GM19328 (cell line): ENCODE measurements at regions not wholly inside any gene's neighbourhood (a gene's known extent, or its start where the extent isn't known, plus 50 kb on each side); places are given as distances from the start of the nearest gene placed in this dataset.
A peak's percentile ranks its signal among the peaks of the same experiment; 100 is the strongest.

ENCODE experiments used
- ATAC-seq: cut with Tn5 transposase; IDR thresholded peaks from one replicate; pipeline ENCODE4 v1.9.1; 2021; ENCODE audit warnings: mild to moderate bottlenecking, moderate library complexity; ENCODE audit not compliant: unreplicated experiment

- ATAC-seq, result peak; percentile 79
These were observed 126.8 kb upstream of the RAG2 start for GRCh38 chr11:36724742-36725385.

GRCh38 chr11:36722421-36722820, 124.4 kb upstream of the RAG2 start:
- ATAC-seq, result no peak

GRCh38 chr11:36719358-36720107, 121.5 kb upstream of the RAG2 start:
- ATAC-seq, result no peak

- ATAC-seq, result no peak
These were observed 120.4 kb upstream of the RAG2 start for GRCh38 chr11:36718451-36718850.

- ATAC-seq, result no peak
These were observed 115.7 kb upstream of the RAG2 start for GRCh38 chr11:36713715-36714114.

- no peak for ATAC-seq
These were observed 113.2 kb upstream of the RAG2 start for GRCh38 chr11:36711104-36711825.
